ENCODE measurements at regions not wholly inside any gene's neighbourhood (a gene's known extent, or its start where the extent isn't known, plus 50 kb on each side); places are given as distances from the start of the nearest gene placed in this dataset.
A peak's percentile ranks its signal among the peaks of the same experiment; 100 is the strongest.
"Not testable (repeated sequence)": the region's sequence is repeated elsewhere in the genome, so short reads cannot be mapped to it uniquely, and the experiment has no call there.

GRCh38 chr3:139095803-139096466 is 51.2 kb upstream of the PRR23C start:
- DNase-seq (ENCODE audit: low read depth), result no peak

- DNase-seq (ENCODE audit: low read depth), result no peak
Measured at GRCh38 chr3:139096670-139097069, 52.0 kb upstream of the PRR23C start.

GRCh38 chr3:139098391-139098790 is 53.7 kb upstream of the PRR23C start:
- no peak for DNase-seq (ENCODE audit: low read depth)

DNA sequence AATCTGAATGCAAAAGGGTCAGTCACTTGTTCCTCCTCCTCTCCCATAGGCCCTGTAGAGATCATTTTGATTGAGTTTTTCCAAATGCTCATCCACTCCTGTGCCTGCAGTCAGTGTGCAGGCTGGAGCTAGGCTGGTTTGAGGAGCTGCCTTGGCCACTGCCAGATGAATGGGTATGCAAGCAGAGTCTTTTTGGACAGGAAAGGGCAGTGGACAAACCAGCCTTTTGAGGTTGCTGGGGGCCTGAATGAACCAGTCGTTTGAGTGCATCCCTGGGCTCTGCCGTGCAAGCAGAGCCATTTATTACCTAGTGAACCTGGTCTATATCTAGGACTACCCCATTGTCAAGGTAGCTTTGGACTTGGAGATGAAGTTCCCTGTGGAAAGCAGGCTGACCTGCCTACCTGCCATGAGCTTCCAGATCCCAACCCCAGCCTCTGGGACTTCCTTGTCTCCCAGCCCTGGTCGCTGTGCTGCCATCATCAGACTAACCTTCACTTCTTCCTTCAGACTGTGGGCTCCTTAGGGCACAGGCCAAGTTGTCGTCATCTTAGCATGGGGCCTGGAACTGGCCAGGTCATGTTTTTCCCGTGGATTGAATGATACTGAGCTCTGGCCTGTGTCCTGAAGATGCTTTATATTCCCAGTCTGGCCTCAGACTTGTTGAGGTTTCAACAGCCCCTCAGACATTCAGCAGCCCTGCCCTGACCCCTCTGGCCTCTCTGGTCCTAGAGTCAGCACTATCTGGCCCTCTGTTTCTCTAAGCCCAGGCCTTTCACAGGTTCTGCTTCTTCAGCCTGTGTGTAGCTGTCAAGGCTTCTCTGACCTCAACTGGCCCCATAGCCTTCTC is 55.5 kb upstream of the PRR23C start:
- DNase-seq (ENCODE audit: low read depth), result no peak

DNA sequence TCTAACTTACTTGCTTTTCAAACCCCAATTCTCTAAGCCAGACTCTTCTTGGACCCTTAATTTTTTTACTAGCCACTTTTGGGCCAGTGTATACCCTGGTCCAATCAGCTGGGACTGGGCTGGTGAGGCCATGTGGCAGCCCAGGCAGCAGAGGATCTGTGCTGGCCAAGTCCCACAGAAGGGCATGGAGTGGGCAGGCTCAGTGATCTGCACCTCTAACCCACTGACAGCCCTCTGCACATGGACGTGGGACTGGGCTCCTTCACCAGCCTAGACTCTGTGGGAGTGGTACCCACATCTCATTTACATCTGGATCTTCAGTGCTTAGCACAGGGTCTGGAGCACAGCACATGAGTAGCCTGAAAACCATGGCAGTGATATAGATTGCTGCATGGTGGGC is 56.1 kb upstream of the PRR23C start:
- no peak for DNase-seq (ENCODE audit: low read depth)

DNA sequence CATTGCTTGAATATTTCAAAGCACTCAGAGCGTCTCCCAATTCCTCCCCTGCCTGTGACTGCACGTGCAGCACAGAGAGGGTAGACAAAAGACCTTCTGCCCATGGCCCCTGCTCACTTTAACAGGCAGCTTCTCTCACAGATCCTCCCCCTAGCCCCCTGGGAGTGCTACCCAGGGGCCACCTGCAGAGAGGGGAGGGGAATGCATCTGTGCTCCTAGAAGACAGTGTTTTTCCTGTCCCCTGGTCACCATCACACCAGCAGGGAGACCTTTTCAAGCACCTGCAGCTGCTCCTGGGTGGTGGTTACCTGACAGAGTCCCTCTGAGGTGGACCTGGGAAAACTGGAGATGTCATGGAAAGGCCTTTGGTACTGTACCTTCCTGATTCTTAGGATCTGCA is 56.7 kb upstream of the PRR23C start:
- no peak for DNase-seq (ENCODE audit: low read depth)

GRCh38 chr3:139103484-139103883 is 58.8 kb upstream of the PRR23C start:
- DNase-seq (ENCODE audit: low read depth), result no peak

DNA sequence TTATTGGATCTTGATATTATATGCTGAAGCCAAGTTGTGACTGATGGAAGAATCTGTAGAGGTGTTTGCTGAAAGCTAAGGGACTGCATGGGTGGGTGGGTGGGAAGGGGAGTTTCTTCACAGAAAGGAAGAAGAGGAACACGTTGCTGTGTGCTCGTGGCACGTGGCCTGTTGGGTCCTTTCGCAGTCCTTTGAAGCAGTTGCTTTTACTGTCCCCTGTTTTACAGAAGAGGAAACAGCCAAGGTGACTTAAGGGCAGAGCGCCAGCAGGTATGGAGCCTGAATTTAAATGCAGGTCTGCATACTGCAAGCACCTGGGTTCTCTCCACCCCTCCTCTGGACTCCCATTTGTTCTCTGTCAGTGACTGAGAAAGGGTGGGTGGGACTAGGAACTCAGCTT is 59.4 kb upstream of the PRR23C start:
- no peak for DNase-seq (ENCODE audit: low read depth)

DNA sequence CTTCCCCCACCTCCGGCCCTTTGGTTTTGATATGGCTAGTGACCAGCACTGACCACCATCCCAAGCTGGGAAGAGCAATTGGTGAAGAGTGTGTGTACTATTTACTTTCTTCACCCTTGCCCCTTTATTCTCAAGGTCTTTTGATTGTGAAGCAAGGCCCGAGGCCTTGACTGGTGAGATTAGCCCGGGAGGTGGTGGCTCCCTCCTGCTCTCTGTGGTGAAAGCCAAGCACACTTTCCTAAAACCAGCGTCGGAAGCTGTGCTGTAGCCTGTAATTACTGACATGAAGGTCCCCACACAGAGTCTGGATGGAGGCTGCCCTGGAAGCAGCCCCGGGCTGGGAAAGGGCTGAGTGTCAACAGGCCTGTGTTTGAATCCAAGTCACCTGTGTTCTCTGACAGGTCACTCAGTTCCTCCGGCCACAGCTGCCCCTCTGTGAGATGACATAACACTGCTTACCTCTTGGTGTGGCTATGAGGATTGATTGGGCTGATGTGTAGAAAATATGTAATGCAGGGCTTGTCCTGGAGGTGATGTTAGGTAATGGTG is 60.5 kb upstream of the PRR23C start:
- DNase-seq (ENCODE audit: low read depth), result no peak

- DNase-seq (ENCODE audit: low read depth), result no peak
Measured at GRCh38 chr3:139106013-139106932, 61.6 kb upstream of the PRR23C start.

- DNase-seq (ENCODE audit: low read depth), result no peak
Measured at GRCh38 chr3:139107424-139108252, 62.9 kb upstream of the PRR23C start.

DNA sequence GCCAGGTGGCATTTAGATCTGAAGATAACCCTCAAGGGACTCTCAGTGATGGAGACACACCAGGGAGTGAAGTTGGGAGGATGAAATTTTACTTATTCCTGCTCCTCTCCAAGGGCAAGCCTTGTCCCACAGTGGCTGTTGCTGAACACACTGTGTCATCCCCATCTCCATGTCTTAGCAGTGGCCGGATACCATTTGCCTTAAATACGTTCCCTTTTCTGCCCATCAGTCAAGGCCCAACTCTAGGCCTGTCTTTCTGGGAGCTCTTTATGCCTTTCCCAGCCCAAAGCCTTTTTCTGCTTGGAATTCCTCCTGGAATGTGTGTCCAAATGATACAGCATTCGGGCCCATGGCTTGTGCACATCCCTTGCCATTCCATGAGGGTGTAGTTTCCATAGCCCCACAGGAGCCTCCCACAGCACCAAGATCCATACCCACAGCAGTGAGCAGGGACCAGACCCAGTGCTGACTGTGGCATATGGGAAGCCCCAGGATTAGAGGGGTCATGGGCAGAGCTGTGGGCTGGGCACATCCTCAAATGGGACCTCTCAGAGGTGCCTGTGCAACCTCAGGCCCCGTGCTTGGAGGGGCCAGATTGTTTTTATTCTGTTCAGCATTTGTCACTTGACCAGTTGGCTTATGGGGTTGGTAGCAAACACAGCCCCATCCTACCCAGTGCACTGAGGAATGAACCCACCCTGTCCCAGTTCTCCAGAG is 63.7 kb upstream of the PRR23C start:
- no peak for DNase-seq (ENCODE audit: low read depth)

DNA sequence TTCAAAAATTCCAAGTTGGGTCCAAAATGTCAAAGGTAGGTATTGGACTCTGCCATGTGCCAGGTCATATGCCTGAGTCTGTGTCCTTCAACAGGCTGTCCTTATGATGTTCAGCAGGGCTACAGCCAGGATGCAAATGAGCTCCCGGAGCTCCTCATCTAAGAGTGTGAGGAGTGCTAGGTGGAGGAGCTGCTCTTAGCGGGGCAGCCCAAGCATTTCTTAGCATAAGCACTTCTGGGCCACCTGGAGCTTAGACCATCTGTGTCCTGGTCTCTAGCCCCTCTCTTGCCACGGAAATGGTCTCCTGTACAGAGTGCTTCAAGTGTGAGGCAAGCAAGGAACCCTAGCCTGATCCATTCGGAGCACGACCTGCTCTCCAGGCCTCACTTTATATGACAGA is 64.6 kb upstream of the PRR23C start:
- no peak for DNase-seq (ENCODE audit: low read depth)

DNA sequence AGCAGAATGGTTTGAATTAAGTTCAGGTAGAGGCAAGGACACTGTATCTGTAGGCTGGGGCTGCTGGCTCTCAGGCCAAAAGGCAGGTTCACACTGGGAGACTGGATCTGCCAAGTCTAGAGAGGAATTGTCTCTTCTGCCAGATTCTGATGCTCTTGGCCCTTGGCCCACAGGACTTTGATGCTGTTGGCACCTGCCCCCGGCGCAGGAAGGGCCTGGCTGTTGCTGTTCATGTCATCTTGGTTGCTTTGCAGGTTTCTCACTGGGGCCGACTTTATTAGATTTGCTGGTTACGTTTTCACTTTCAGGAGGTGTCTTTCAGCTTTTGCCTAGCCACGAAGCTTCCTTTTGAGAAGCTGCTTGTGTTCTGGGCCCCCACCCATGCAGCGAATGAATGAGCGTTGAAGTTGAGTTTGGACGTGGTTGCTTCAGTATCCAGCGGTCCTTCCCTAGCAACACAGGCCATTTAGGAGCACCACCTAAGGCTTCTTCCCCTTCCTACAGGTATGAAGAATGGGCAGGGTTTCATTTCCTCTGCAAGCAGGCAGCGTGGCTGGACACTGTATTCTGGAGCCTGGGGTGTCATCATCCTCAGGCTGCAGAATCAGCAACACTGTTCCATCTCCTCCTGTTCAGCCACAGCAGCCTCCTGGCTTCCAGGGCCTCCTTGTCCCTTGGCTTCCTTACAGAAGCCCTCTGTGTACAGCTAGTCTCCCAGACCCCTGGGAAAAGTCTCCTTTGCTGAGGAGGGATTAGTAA is 65.6 kb upstream of the PRR23C start:
- DNase-seq (ENCODE audit: low read depth), result no peak

GRCh38 chr3:139110929-139111328 is 66.2 kb upstream of the PRR23C start:
- DNase-seq (ENCODE audit: low read depth), result not testable (repeated sequence)

DNA sequence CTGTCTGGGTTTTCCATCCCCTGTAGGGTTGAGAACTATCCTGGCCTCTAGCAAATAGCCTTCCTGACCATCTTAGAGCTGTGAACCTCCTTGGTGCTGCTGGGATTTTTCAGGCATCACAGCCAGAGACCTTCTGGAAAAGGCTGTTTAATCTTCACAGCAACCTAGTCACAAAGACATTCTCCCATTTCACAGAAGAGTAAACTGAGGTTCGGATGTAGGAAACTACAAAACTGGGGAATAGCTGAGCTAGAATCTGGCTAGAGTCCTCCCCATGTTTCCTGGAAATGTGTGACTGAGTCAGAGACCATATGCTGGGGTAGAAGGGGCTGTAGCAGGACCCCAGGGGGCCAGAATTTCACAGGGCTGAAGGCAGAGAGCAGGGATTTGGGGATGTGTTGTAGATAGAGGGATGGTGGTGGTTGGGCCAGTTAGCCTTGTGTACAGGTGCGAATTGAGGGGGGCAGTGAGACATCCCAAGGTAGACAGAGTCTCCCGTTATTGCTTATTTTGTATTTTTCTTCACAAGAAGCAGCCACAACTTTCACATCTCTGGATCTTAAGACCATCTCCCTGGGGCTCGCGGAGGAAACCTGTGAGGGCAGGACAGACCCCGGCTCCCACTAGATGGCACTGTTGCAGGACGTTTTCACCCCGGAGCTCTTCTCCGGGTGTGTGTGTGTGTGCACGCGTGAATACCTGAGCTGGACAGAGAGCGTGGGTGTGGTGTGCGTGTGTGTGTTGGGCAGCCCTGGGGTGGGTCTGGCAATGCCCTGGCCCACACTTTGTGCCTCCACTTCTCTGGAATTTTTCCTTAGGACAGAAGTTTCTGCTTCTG is 66.9 kb upstream of the PRR23C start:
- DNase-seq (ENCODE audit: low read depth), result peak; percentile 74

- no peak for DNase-seq (ENCODE audit: low read depth)
Measured at GRCh38 chr3:139112230-139112558, 67.5 kb upstream of the PRR23C start.

- peak; percentile 51 for DNase-seq (ENCODE audit: low read depth)
Measured at GRCh38 chr3:139113231-139113992, 68.7 kb upstream of the PRR23C start.

All from RPMI7951 (cell line).